ENCODE measurements at regions not wholly inside any gene's neighbourhood (a gene's known extent, or its start where the extent isn't known, plus 50 kb on each side); places are given as distances from the start of the nearest gene placed in this dataset.

DNA sequence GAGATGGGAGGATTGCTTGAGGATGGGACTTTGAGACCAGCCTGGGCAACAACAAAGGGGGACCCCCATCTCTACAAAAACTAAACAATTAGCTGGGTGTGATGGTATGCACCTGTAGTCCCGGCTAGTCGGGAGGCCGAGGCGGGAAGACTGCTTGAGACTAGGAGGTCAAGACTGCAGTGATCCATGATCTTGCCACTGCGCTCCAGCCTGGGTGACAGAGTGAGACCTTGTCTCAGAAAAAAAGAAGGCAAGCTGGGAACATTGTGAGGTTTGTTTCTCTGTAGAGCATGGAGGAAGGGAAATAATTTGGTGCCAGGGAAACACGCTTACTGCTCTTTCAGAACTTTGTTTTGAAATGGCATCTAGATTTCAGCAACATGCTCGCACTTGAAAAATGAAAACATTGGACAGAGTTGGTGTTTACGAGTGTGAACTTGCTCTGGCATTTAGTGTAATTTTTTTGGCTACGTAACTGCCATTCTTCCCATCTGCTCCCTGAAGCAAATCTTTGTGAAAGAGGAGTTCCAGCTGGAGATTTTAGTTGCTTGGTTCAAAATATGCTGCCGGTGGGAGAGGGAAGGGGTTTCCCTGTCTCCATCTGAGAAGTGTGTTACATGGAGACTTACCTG, 125.6 kb upstream of the DLX2 start:
- no peak overlapping the region for H3K9ac ChIP-seq (ENCODE audit: low read depth, low read length)
- no peak overlapping the region for H3K4me2 ChIP-seq (ENCODE audit: insufficient read depth, low read length)
- ATAC-seq (ENCODE audit: insufficient read depth, low read depth) (no peak), DNase-seq (no peak)
- no peak overlapping the region for H2AFZ ChIP-seq (ENCODE audit: low read depth, low read length)
- no peaks in the 10 kb centered on the region for H3K9me3 ChIP-seq (ENCODE audit: insufficient read depth, low read length, severe bottlenecking)
- no peak overlapping the region for H3K27ac ChIP-seq (ENCODE audit: low read length)
- no peak for TF ChIP-seq EZH2 (IDR thresholded peaks at IDR 0.05; ENCODE audit: borderline replicate concordance, low read depth, low read length, severe bottlenecking)
- H3K27me3 ChIP-seq (ENCODE audit: insufficient read depth, low read length, poor library complexity), result peaks cover 6% of the 10 kb centered on the region
- no peaks in the 10 kb centered on the region for H3K36me3 ChIP-seq (ENCODE audit: insufficient read depth, low read length)
- H3K4me1 ChIP-seq (ENCODE audit: insufficient read depth, low read length), result no peaks in the 10 kb centered on the region
- no peaks in the 10 kb centered on the region for H3K79me2 ChIP-seq (ENCODE audit: insufficient read depth, low read length)
- H3K4me3 ChIP-seq (ENCODE audit: low read depth in 1 of 2, low read length in 2 of 2), result no peak overlapping the region
- no peaks in the 10 kb centered on the region for H4K20me1 ChIP-seq (ENCODE audit: insufficient read depth, low read length)

DNA sequence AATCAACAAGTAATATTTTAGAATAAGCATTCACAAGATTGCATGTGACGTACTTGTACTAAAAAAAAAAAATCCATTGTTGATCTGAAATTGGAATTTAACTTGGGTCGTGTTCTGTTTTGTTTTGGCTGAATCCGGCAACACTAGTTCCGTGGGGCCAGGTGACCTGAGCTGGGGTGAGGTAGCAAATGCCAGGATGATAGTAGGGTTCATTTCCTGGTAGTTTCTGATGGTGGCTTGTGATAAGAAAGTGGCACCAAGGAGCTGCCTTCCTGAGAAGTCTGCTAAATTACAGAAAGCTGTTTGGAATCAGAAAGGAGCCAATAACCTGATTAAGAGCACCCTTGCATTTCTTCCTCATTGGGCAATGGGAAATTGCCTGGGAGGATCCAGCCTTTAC, 126.4 kb upstream of the DLX2 start:
- no peaks in the 10 kb centered on the region for H3K9me3 ChIP-seq (ENCODE audit: insufficient read depth, low read length, severe bottlenecking)
- no peak overlapping the region for H2AFZ ChIP-seq (ENCODE audit: low read depth, low read length)
- no peak for TF ChIP-seq EZH2 (IDR thresholded peaks at IDR 0.05; ENCODE audit: borderline replicate concordance, low read depth, low read length, severe bottlenecking)
- TF ChIP-seq, protein P1, sequence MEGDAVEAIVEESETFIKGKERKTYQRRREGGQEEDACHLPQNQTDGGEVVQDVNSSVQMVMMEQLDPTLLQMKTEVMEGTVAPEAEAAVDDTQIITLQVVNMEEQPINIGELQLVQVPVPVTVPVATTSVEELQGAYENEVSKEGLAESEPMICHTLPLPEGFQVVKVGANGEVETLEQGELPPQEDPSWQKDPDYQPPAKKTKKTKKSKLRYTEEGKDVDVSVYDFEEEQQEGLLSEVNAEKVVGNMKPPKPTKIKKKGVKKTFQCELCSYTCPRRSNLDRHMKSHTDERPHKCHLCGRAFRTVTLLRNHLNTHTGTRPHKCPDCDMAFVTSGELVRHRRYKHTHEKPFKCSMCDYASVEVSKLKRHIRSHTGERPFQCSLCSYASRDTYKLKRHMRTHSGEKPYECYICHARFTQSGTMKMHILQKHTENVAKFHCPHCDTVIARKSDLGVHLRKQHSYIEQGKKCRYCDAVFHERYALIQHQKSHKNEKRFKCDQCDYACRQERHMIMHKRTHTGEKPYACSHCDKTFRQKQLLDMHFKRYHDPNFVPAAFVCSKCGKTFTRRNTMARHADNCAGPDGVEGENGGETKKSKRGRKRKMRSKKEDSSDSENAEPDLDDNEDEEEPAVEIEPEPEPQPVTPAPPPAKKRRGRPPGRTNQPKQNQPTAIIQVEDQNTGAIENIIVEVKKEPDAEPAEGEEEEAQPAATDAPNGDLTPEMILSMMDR (IDR thresholded peaks at IDR 0.05; ENCODE audit: borderline replicate concordance, extremely low read depth, low read length, poor library complexity, severe bottlenecking), result no peak
- ATAC-seq (ENCODE audit: insufficient read depth, low read depth) (no peak), DNase-seq (no peak)
- H4K20me1 ChIP-seq (ENCODE audit: insufficient read depth, low read length), result no peaks in the 10 kb centered on the region
- no peak overlapping the region for H3K4me3 ChIP-seq (ENCODE audit: low read depth in 1 of 2, low read length in 2 of 2)
- no peak overlapping the region for H3K27ac ChIP-seq (ENCODE audit: low read length)
- no peaks in the 10 kb centered on the region for H3K4me1 ChIP-seq (ENCODE audit: insufficient read depth, low read length)
- H3K9ac ChIP-seq (ENCODE audit: low read depth, low read length), result no peak overlapping the region
- no peaks in the 10 kb centered on the region for H3K79me2 ChIP-seq (ENCODE audit: insufficient read depth, low read length)
- no peaks in the 10 kb centered on the region for H3K36me3 ChIP-seq (ENCODE audit: insufficient read depth, low read length)
- no peak overlapping the region for H3K4me2 ChIP-seq (ENCODE audit: insufficient read depth, low read length)
- H3K27me3 ChIP-seq (ENCODE audit: insufficient read depth, low read length, poor library complexity), result peaks cover 12% of the 10 kb centered on the region

DNA sequence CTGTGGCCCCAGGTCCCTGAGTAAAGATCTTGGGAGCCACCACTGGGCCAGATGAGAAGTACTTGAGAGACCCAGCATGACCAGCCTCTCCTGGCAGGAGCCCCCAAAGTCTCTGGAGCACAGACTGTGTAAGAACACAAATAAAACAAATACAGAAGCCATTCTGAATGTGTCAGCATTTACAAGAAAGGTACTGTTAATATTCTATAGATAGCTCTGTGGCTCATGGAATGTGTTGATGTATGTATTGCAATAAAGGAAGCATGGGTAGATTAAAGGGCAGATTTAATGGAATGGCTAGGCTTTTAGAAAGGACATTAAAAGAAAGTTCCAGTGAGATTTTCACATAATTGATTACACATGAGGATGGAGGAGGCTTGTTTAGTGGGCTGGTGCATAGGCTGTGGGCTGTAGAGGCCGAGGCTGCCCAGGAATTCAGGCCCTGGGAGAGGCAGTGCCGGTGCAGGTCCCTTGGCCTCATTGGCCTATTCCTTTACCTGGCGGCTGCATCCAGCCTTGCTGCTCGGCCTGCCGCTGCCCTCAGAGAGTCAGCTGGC, 127.7 kb upstream of the DLX2 start:
- ATAC-seq (ENCODE audit: insufficient read depth, low read depth) (no peak), DNase-seq (no peak)
- H3K27me3 ChIP-seq (ENCODE audit: insufficient read depth, low read length, poor library complexity), result peaks cover 25% of the 10 kb centered on the region
- TF ChIP-seq, protein P1 (IDR thresholded peaks at IDR 0.05; ENCODE audit: borderline replicate concordance, extremely low read depth, low read length, poor library complexity, severe bottlenecking), result no peak
- no peak for TF ChIP-seq EZH2 (IDR thresholded peaks at IDR 0.05; ENCODE audit: borderline replicate concordance, low read depth, low read length, severe bottlenecking)
- no peak overlapping the region for H3K9ac ChIP-seq (ENCODE audit: low read depth, low read length)
- no peak overlapping the region for H3K4me2 ChIP-seq (ENCODE audit: insufficient read depth, low read length)
- no peaks in the 10 kb centered on the region for H4K20me1 ChIP-seq (ENCODE audit: insufficient read depth, low read length)
- no peaks in the 10 kb centered on the region for H3K36me3 ChIP-seq (ENCODE audit: insufficient read depth, low read length)
- no peak overlapping the region for H3K4me3 ChIP-seq (ENCODE audit: low read depth in 1 of 2, low read length in 2 of 2)
- no peaks in the 10 kb centered on the region for H3K9me3 ChIP-seq (ENCODE audit: insufficient read depth, low read length, severe bottlenecking)
- peaks cover 11% of the 10 kb centered on the region for H3K4me1 ChIP-seq (ENCODE audit: insufficient read depth, low read length)
- H3K27ac ChIP-seq (ENCODE audit: low read length), result no peak overlapping the region
- H2AFZ ChIP-seq (ENCODE audit: low read depth, low read length), result no peak overlapping the region
- H3K79me2 ChIP-seq (ENCODE audit: insufficient read depth, low read length), result no peaks in the 10 kb centered on the region

DNA sequence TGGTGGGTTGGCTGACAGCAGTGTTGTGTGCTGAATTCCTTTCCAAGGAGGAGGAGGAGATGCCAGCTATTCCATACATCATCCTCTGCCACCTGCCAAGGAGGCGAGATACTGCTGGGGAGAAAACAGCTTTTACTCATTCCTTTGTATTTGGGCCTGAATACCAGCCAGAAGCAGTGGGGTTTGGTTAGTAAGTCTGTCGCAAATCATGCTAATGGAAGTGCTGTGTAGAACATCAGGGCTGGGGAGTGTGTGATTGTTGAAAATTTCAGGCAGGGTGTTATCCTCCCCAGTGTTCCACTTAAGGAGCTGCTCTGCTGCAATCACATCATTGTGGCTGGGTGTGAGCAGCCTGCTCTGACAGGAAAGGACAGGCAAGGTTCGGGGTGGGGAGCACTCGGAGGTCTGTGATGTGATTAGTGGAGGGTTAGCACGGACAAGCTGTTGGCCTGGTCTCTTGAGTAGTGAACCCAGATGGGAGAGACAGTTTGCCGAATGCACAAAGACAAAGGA, 128.2 kb upstream of the DLX2 start:
- no peaks in the 10 kb centered on the region for H4K20me1 ChIP-seq (ENCODE audit: insufficient read depth, low read length)
- no peak for ATAC-seq (ENCODE audit: insufficient read depth, low read depth)
- no peak overlapping the region for H3K4me2 ChIP-seq (ENCODE audit: insufficient read depth, low read length)
- H3K9ac ChIP-seq (ENCODE audit: low read depth, low read length), result no peak overlapping the region
- no peaks in the 10 kb centered on the region for H3K9me3 ChIP-seq (ENCODE audit: insufficient read depth, low read length, severe bottlenecking)
- H3K4me1 ChIP-seq (ENCODE audit: insufficient read depth, low read length), result peaks cover 17% of the 10 kb centered on the region
- DNase-seq, result no peak
- no peaks in the 10 kb centered on the region for H3K36me3 ChIP-seq (ENCODE audit: insufficient read depth, low read length)
- no peak overlapping the region for H3K27ac ChIP-seq (ENCODE audit: low read length)
- no peak overlapping the region for H2AFZ ChIP-seq (ENCODE audit: low read depth, low read length)
- H3K4me3 ChIP-seq (ENCODE audit: low read depth in 1 of 2, low read length in 2 of 2), result no peak overlapping the region
- no peak for TF ChIP-seq EZH2 (IDR thresholded peaks at IDR 0.05; ENCODE audit: borderline replicate concordance, low read depth, low read length, severe bottlenecking)
- TF ChIP-seq, protein P1 (IDR thresholded peaks at IDR 0.05; ENCODE audit: borderline replicate concordance, extremely low read depth, low read length, poor library complexity, severe bottlenecking), result no peak
- no peaks in the 10 kb centered on the region for H3K79me2 ChIP-seq (ENCODE audit: insufficient read depth, low read length)
- peaks cover 30% of the 10 kb centered on the region for H3K27me3 ChIP-seq (ENCODE audit: insufficient read depth, low read length, poor library complexity)
